BLaER1 treated with 17β-estradiol and CSF1 and Interleukin-3, amounts not matched to agents 10 nM and 100 nM (cell line): ENCODE measurements at regions not wholly inside any gene's neighbourhood (a gene's known extent, or its start where the extent isn't known, plus 50 kb on each side); places are given as distances from the start of the nearest gene placed in this dataset.

Experiments used
- H3K27ac ChIP-seq, 11 experiments: shearing (Covaris generic); formaldehyde crosslinking; 2 replicates each; pipeline ENCODE4 v1.8.1; 2022
- H3K27me3 ChIP-seq, 11 experiments: shearing (Covaris generic); formaldehyde crosslinking; 2 replicates each; pipeline ENCODE4 v1.8.1; 2022
- H3K36me3 ChIP-seq, 11 experiments: shearing (Covaris generic); formaldehyde crosslinking; 2 replicates each; pipeline ENCODE4 v1.8.1; 2022
- H3K4me1 ChIP-seq, 10 experiments: shearing (Covaris generic); formaldehyde crosslinking; 2 replicates each; pipeline ENCODE4 v1.8.1; 2022
- H3K4me2 ChIP-seq, 11 experiments: shearing (Covaris generic); formaldehyde crosslinking; 2 replicates each; pipeline ENCODE4 v1.8.1; 2022
- H3K4me3 ChIP-seq, 10 experiments: shearing (Covaris generic); formaldehyde crosslinking; 2 replicates each; pipeline ENCODE4 v1.8.1; 2022
- H3K9ac ChIP-seq, 11 experiments: shearing (Covaris generic); formaldehyde crosslinking; 2 replicates each; pipeline ENCODE4 v1.8.1; 2022
- H3K9me3 ChIP-seq, 11 experiments: shearing (Covaris generic); formaldehyde crosslinking; replicated peaks in 1 of 11; 2 replicates each; pipeline ENCODE4 v1.8.1; 2022
- H4K20me1 ChIP-seq, 11 experiments: shearing (Covaris generic); formaldehyde crosslinking; 2 replicates each; pipeline ENCODE4 v1.8.1; 2022
- Cebpa-rat ChIP-seq, 11 experiments: shearing (Covaris generic); IDR thresholded peaks; 2 replicates each; pipeline ENCODE4 v1.8.1; 2022

GRCh38 chr3:923161-923910, 169.5 kb upstream of the CNTN6 start:
- no peak for TF ChIP-seq Cebpa-rat (IDR thresholded peaks at IDR 0.05)
- H3K4me1 ChIP-seq: no peaks in the 10 kb centered on the region
- H3K4me3 ChIP-seq: no peak overlapping the region
- no peaks in the 10 kb centered on the region for H3K36me3 ChIP-seq
- no peaks in the 10 kb centered on the region for H3K9me3 ChIP-seq
- H4K20me1 ChIP-seq: no peaks in the 10 kb centered on the region
- no peak overlapping the region for H3K27ac ChIP-seq
- no peaks in the 10 kb centered on the region for H3K27me3 ChIP-seq
- no peak overlapping the region for H3K4me2 ChIP-seq
- no peak overlapping the region for H3K9ac ChIP-seq

DNA sequence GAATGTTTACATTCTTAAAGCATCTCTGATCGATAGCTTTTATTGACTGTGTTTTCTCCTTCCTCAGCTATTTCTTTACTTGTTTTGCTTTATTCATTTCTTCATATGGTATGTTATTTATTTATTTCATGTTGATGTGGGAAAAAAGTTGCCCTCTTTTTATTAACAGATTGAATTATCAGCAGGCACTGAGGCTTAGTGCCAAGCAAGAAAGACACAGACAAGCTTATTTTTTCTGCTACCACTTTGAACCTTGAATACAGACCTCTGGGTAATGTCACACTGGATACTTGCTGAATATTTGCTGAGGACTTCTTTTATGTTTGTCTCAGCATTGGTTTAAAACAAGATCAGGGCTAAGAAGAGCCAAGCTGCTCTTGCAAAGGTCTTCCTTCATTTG, 162.0 kb upstream of the CNTN6 start:
- H3K4me2 ChIP-seq: no peak overlapping the region
- H4K20me1 ChIP-seq: no peaks in the 10 kb centered on the region
- H3K4me1 ChIP-seq: no peaks in the 10 kb centered on the region
- no peak for TF ChIP-seq Cebpa-rat (IDR thresholded peaks at IDR 0.05)
- no peak overlapping the region for H3K27ac ChIP-seq
- no peak overlapping the region for H3K4me3 ChIP-seq
- H3K9me3 ChIP-seq: no peaks in the 10 kb centered on the region
- no peaks in the 10 kb centered on the region for H3K36me3 ChIP-seq
- H3K9ac ChIP-seq: no peak overlapping the region
- H3K27me3 ChIP-seq: no peaks in the 10 kb centered on the region

DNA sequence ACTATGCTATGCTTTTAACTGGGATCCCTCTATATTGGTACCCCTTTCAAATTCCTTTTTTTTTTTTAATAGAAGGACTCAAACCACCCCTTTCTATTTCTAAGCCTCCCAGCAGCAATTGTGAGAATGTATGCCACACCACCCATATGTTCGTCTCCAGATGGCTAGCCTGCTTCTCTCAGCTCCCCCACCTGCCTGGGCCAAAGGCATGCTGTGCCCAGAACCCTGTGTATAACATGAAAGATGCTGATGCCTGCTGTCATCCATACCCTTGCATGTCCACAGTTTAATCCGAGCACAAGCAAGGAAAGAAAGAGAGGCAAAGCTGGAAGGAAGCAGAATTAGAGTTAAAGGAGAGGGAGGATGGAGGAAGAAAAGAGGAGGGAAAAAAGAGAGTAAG, 159.5 kb upstream of the CNTN6 start:
- Histone ChIP-seq H3K27me3 (no peaks in the 10 kb centered on the region), H3K4me1 (no peaks in the 10 kb centered on the region), H3K9me3 (no peaks in the 10 kb centered on the region; a peak in 1 of 22 replicates), H3K36me3 (no peaks in the 10 kb centered on the region), H4K20me1 (no peaks in the 10 kb centered on the region), H3K4me3 (no peak overlapping the region), H3K4me2 (no peak overlapping the region), H3K9ac (no peak overlapping the region), H3K27ac (no peak overlapping the region)
- no peak for TF ChIP-seq Cebpa-rat (IDR thresholded peaks at IDR 0.05)

DNA sequence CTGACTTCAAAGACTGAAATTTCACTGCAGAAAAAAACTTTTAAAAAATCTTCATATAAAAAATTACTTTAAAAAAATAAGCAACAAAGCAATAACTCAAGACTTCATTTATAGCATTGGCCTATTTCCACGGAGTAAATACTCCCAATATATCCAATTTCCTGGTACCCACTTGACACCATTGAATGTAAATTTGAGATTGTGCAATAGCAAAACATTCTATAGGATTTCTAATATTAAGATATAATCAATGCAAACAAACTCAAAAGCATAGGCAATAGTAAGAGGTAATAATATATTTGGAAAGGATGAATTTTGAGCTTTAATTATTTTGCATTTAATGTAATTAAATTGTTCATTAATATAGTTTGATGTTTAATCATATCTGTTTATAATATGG, 148.0 kb upstream of the CNTN6 start:
- H3K4me1 ChIP-seq: no peaks in the 10 kb centered on the region
- H3K9ac ChIP-seq: no peak overlapping the region
- no peaks in the 10 kb centered on the region for H3K36me3 ChIP-seq
- H3K4me2 ChIP-seq: no peak overlapping the region
- H3K27ac ChIP-seq: no peak overlapping the region
- TF ChIP-seq Cebpa-rat (IDR thresholded peaks at IDR 0.05): no peak
- H3K9me3 ChIP-seq: no peaks in the 10 kb centered on the region
- H3K27me3 ChIP-seq: no peaks in the 10 kb centered on the region
- H3K4me3 ChIP-seq: no peak overlapping the region
- H4K20me1 ChIP-seq: no peaks in the 10 kb centered on the region

DNA sequence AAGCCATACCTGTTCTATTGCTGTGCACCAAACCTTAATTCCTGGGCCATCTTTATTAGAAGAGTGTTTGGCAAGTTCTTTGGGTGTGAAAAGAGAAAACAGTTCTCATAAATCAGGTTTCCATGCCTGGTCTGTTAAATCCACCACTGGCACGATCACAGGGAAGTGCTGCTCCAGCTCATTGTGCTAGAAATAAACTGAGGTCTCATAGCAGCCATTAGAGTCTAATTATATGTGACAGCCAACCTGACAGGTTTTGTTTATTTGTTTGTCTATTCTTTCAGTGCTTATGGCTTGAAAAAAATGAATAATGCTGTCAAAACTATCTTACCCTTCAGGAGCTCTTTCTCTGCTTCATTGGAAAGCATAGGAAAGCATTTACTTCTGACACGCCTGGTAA, 147.1 kb upstream of the CNTN6 start:
- Histone ChIP-seq H3K4me3 (no peak overlapping the region), H3K27me3 (no peaks in the 10 kb centered on the region), H4K20me1 (no peaks in the 10 kb centered on the region), H3K36me3 (no peaks in the 10 kb centered on the region), H3K4me2 (no peak overlapping the region), H3K4me1 (no peaks in the 10 kb centered on the region), H3K9ac (no peak overlapping the region), H3K27ac (no peak overlapping the region), H3K9me3 (no peaks in the 10 kb centered on the region)
- no peak for TF ChIP-seq Cebpa-rat (IDR thresholded peaks at IDR 0.05)

GRCh38 chr3:952906-953305, 139.9 kb upstream of the CNTN6 start:
- Histone ChIP-seq H3K36me3 (no peaks in the 10 kb centered on the region), H3K27ac (no peak overlapping the region), H3K4me3 (no peak overlapping the region), H3K4me2 (no peak overlapping the region), H3K9ac (no peak overlapping the region), H3K9me3 (no peaks in the 10 kb centered on the region), H4K20me1 (no peaks in the 10 kb centered on the region), H3K27me3 (no peaks in the 10 kb centered on the region), H3K4me1 (no peaks in the 10 kb centered on the region)
- no peak for TF ChIP-seq Cebpa-rat (IDR thresholded peaks at IDR 0.05)

DNA sequence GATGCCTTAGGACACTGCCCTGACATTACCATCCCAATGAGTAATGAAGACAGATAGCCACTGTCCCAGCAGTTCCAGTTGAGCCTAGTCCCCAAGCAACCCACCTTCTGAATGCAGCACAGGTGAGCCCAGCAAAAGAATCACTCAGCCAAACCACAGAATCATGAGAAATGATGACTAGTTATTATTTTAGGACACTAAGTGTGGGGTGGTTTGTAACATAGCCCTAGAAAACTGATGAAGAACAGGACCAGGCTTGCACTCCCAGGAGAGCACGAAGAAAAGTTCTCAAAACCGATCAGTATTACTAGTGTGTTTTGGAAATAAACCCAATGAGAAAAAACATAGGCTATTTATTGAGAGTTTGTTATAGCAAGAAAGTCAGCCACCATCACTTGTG, 129.6 kb upstream of the CNTN6 start:
- Histone ChIP-seq H3K27me3 (no peaks in the 10 kb centered on the region), H4K20me1 (no peaks in the 10 kb centered on the region), H3K4me2 (no peak overlapping the region), H3K36me3 (no peaks in the 10 kb centered on the region), H3K4me1 (no peaks in the 10 kb centered on the region), H3K9me3 (peaks cover 11 to 24% (median 22%) of the 10 kb centered on the region in 11 experiments; a peak in 21 of 22 replicates), H3K9ac (no peak overlapping the region), H3K27ac (no peak overlapping the region), H3K4me3 (no peak overlapping the region)
- TF ChIP-seq Cebpa-rat (IDR thresholded peaks at IDR 0.05): no peak

DNA sequence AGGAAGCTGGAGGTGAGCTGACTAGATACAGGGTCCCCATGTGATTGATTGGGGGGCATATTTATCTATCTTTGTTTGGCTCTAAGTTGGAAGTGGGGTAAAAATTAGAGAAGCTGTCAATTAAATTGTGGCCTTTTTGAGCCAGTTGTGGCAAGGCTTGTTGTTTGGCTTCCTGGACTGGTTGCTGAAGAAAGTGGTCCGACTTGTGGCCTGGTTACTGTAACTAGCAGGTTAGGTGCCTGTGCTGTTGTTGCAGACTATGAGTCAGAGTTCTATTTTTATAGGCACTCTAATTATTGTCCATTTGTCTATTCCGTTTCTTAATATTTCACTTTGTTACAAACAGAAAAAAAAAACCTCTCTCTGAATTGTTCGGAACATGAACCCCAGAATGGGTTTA, 129.1 kb upstream of the CNTN6 start:
- TF ChIP-seq Cebpa-rat (IDR thresholded peaks at IDR 0.05): no peak
- no peaks in the 10 kb centered on the region for H3K4me1 ChIP-seq
- H3K27me3 ChIP-seq: no peaks in the 10 kb centered on the region
- H3K9ac ChIP-seq: no peak overlapping the region
- H3K9me3 ChIP-seq: peaks cover 11 to 24% (median 22%) of the 10 kb centered on the region in 11 experiments; a peak in 21 of 22 replicates
- no peak overlapping the region for H3K4me3 ChIP-seq
- H3K4me2 ChIP-seq: no peak overlapping the region
- H4K20me1 ChIP-seq: no peaks in the 10 kb centered on the region
- no peak overlapping the region for H3K27ac ChIP-seq
- H3K36me3 ChIP-seq: no peaks in the 10 kb centered on the region

DNA sequence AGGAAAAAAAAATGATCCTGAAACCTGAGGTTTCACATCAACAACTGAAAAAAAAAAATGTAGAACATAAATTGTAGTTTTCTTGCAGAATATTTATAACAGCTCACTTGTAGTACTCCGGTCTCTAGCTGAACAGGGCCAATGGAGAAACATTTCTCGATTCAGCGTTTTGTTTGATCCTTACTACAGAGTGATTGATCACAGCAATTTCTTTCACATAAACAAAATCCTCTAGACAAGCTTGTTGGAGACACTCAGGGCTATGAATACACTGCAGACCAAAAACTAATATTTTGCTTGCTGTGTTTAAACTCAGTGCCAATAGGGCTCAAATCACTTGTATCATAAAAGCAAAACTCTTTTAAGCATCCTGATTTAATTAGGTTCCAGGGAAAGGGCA, 127.0 kb upstream of the CNTN6 start:
- TF ChIP-seq Cebpa-rat (IDR thresholded peaks at IDR 0.05): no peak
- Histone ChIP-seq H4K20me1 (no peaks in the 10 kb centered on the region), H3K4me2 (no peak overlapping the region), H3K27ac (no peak overlapping the region), H3K9ac (no peak overlapping the region), H3K36me3 (no peaks in the 10 kb centered on the region), H3K4me1 (no peaks in the 10 kb centered on the region), H3K9me3 (peaks cover 0 to 11% (median 8%) of the 10 kb centered on the region in 11 experiments; a peak in 13 of 22 replicates), H3K4me3 (no peak overlapping the region), H3K27me3 (no peaks in the 10 kb centered on the region)

DNA sequence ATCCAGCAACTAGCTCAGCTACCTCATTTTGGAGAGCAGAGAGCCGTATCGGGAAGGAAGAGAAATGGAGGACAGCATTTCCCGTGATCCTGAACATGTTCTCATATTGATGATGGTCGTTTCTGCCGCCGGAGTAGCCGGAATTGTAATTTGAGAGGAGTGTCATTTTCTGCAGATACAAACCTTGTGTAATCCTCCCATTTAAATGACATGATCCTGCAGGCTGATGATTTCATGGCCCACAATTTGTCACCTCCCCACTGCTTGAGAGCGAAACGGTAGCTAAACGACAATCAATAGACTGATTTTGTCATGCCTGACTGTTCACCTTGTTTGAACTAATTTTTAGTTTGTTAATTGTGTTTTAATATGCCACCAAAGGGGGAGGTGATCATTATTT, 126.5 kb upstream of the CNTN6 start:
- H3K4me1 ChIP-seq: no peaks in the 10 kb centered on the region
- no peak overlapping the region for H3K9ac ChIP-seq
- no peaks in the 10 kb centered on the region for H3K27me3 ChIP-seq
- no peak for TF ChIP-seq Cebpa-rat (IDR thresholded peaks at IDR 0.05)
- peaks cover 0 to 10% (median 8%) of the 10 kb centered on the region in 11 experiments; a peak in 13 of 22 replicates for H3K9me3 ChIP-seq
- no peak overlapping the region for H3K27ac ChIP-seq
- H3K4me3 ChIP-seq: no peak overlapping the region
- H3K36me3 ChIP-seq: no peaks in the 10 kb centered on the region
- H3K4me2 ChIP-seq: no peak overlapping the region
- H4K20me1 ChIP-seq: no peaks in the 10 kb centered on the region
